ENCODE measurements at regions not wholly inside any gene's neighbourhood (a gene's known extent, or its start where the extent isn't known, plus 50 kb on each side); places are given as distances from the start of the nearest gene placed in this dataset.
A peak's percentile ranks its signal among the peaks of the same experiment; 100 is the strongest.

- Mint-ChIP-seq H3K27ac (no peak overlapping the region), H3K9me3 (peaks cover 6% of the 10 kb centered on the region), H3K27me3 (ENCODE audit: insufficient read depth) (peaks cover 26% of the 10 kb centered on the region), H3K4me3 (no peak overlapping the region), H3K4me1 (no peaks in the 10 kb centered on the region), H3K36me3 (ENCODE audit: low read depth) (no peaks in the 10 kb centered on the region)
- TF ChIP-seq, protein P1, sequence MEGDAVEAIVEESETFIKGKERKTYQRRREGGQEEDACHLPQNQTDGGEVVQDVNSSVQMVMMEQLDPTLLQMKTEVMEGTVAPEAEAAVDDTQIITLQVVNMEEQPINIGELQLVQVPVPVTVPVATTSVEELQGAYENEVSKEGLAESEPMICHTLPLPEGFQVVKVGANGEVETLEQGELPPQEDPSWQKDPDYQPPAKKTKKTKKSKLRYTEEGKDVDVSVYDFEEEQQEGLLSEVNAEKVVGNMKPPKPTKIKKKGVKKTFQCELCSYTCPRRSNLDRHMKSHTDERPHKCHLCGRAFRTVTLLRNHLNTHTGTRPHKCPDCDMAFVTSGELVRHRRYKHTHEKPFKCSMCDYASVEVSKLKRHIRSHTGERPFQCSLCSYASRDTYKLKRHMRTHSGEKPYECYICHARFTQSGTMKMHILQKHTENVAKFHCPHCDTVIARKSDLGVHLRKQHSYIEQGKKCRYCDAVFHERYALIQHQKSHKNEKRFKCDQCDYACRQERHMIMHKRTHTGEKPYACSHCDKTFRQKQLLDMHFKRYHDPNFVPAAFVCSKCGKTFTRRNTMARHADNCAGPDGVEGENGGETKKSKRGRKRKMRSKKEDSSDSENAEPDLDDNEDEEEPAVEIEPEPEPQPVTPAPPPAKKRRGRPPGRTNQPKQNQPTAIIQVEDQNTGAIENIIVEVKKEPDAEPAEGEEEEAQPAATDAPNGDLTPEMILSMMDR (conservative IDR thresholded peaks at IDR 0.05): peak; percentile 69
- Histone ChIP-seq H3K27ac (ENCODE audit: low read depth, low read length) (no peak overlapping the region), H3K4me3 (ENCODE audit: low read length) (no peak overlapping the region), H3K4me1 (ENCODE audit: control insufficient read depth, insufficient read depth, low read length) (no peaks in the 10 kb centered on the region), H3K36me3 (ENCODE audit: control insufficient read depth, insufficient read depth, low read length) (no peaks in the 10 kb centered on the region), H3K9ac (ENCODE audit: extremely low read depth, low read length, poor library complexity, severe bottlenecking) (no peak overlapping the region), H3K9me3 (ENCODE audit: control insufficient read depth, low read length) (no peaks in the 10 kb centered on the region), H3K27me3 (ENCODE audit: control insufficient read depth, insufficient read depth, low read length, poor library complexity, severe bottlenecking) (no peaks in the 10 kb centered on the region)
- DNase-seq: no peak
- 100% methylated on average over 2 of the region's 2 CpGs; no CpG with 5 or more reads in 1 of the 2 experiments for WGBS, 2 experiments (ENCODE audit: insufficient coverage in 1 of 2, insufficient read length in 1 of 2)
Measured at GRCh38 chr9:34869390-34869789, 88.7 kb upstream of the PHF24 start.

DNA sequence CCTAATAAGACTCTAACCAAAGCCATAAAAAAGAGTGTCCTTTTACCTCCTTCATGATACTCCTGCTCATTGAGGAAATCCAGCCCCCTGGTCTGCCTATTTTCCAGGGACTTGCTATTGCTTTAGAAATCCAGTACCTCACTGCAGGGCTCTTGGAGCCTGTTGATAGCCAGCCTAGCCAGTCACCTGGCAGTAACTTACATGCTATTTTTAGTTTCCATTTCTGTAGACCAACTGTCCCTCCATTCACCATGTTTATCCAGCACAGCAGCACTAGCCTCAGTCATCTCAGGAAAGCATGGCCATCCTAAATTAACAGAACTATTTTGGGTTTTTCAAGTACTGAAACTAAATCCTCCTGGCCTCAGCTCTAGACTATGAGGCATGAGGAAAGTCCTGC is 91.5 kb upstream of the PHF24 start:
- Mint-ChIP-seq H3K36me3 (ENCODE audit: low read depth) (no peaks in the 10 kb centered on the region), H3K9me3 (peaks cover 6% of the 10 kb centered on the region), H3K27ac (no peak overlapping the region), H3K4me1 (no peaks in the 10 kb centered on the region), H3K4me3 (no peak overlapping the region), H3K27me3 (ENCODE audit: insufficient read depth) (peaks cover 38% of the 10 kb centered on the region)
- H3K36me3 ChIP-seq (ENCODE audit: control insufficient read depth, insufficient read depth, low read length): no peaks in the 10 kb centered on the region
- H3K9ac ChIP-seq (ENCODE audit: extremely low read depth, low read length, poor library complexity, severe bottlenecking): no peak overlapping the region
- no peak overlapping the region for H3K27ac ChIP-seq (ENCODE audit: low read depth, low read length)
- H3K4me1 ChIP-seq (ENCODE audit: control insufficient read depth, insufficient read depth, low read length): no peaks in the 10 kb centered on the region
- TF ChIP-seq, protein P1 (conservative IDR thresholded peaks at IDR 0.05): no peak
- no peaks in the 10 kb centered on the region for H3K9me3 ChIP-seq (ENCODE audit: control insufficient read depth, low read length)
- no peak for DNase-seq
- no peaks in the 10 kb centered on the region for H3K27me3 ChIP-seq (ENCODE audit: control insufficient read depth, insufficient read depth, low read length, poor library complexity, severe bottlenecking)
- H3K4me3 ChIP-seq (ENCODE audit: low read length): no peak overlapping the region

GRCh38 chr9:34863426-34863825 is 94.7 kb upstream of the PHF24 start:
- Histone ChIP-seq H3K36me3 (ENCODE audit: control insufficient read depth, insufficient read depth, low read length) (no peaks in the 10 kb centered on the region), H3K9ac (ENCODE audit: extremely low read depth, low read length, poor library complexity, severe bottlenecking) (no peak overlapping the region), H3K4me1 (ENCODE audit: control insufficient read depth, insufficient read depth, low read length) (no peaks in the 10 kb centered on the region), H3K9me3 (ENCODE audit: control insufficient read depth, low read length) (peaks cover 5% of the 10 kb centered on the region), H3K27ac (ENCODE audit: low read depth, low read length) (no peak overlapping the region), H3K4me3 (ENCODE audit: low read length) (no peak overlapping the region), H3K27me3 (ENCODE audit: control insufficient read depth, insufficient read depth, low read length, poor library complexity, severe bottlenecking) (no peaks in the 10 kb centered on the region)
- 95% methylated on average over 1 of the region's 1 CpG; no CpG with 5 or more reads in 1 of the 2 experiments for WGBS, 2 experiments (ENCODE audit: insufficient coverage in 1 of 2, insufficient read length in 1 of 2)
- H3K27ac Mint-ChIP-seq: no peak overlapping the region
- no peak for DNase-seq
- H3K4me3 Mint-ChIP-seq: no peak overlapping the region
- H3K9me3 Mint-ChIP-seq: peaks cover 8% of the 10 kb centered on the region
- H3K36me3 Mint-ChIP-seq (ENCODE audit: low read depth): no peaks in the 10 kb centered on the region
- peaks cover 30% of the 10 kb centered on the region for H3K27me3 Mint-ChIP-seq (ENCODE audit: insufficient read depth)
- H3K4me1 Mint-ChIP-seq: no peaks in the 10 kb centered on the region
- TF ChIP-seq, protein P1 (conservative IDR thresholded peaks at IDR 0.05): no peak
